Gastroesophageal sphincter (tissue), 3 donors: ENCODE measurements at regions not wholly inside any gene's neighbourhood (a gene's known extent, or its start where the extent isn't known, plus 50 kb on each side); places are given as distances from the start of the nearest gene placed in this dataset.

ENCODE experiments used
- CTCF ChIP-seq, 4 experiments: fragments of 200-600 bp in 2 of 4; fragments of 450-650 bp in 2 of 4; sonication (generic) in 1 of 4; IDR thresholded peaks; one replicate each; pipeline ENCODE4 v1.5.1; 2017 to 2019; ENCODE audit warnings: antibody characterized with exemption in 4 of 4, mild to moderate bottlenecking in 2 of 4, moderate library complexity in 2 of 4
- POLR2A ChIP-seq, 2 donors: fragments of 450-650 bp; IDR thresholded peaks; one replicate each; pipeline ENCODE4 v1.6.1; 2017; ENCODE audit warnings: antibody characterized with exemption in 2 of 2, mild to moderate bottlenecking in 2 of 2, moderate library complexity in 1 of 2

GRCh38 chr4:24213961-24214360 lies 324.1 kb upstream of the PPARGC1A start:
- TF ChIP-seq CTCF (IDR thresholded peaks at IDR 0.05): no peak
- TF ChIP-seq POLR2A (IDR thresholded peaks at IDR 0.05): no peak
